ENCODE measurements at regions not wholly inside any gene's neighbourhood (a gene's known extent, or its start where the extent isn't known, plus 50 kb on each side); places are given as distances from the start of the nearest gene placed in this dataset.
A peak's percentile ranks its signal among the peaks of the same experiment; 100 is the strongest.

- TF ChIP-seq CTCF (conservative IDR thresholded peaks at IDR 0.05; ENCODE audit: low read depth, low read length) (peak; percentile 69), EZH2 (IDR thresholded peaks at IDR 0.05; ENCODE audit: low read length, unreplicated experiment) (no peak), EZH2phosphoT487 (IDR thresholded peaks at IDR 0.05; ENCODE audit: borderline replicate concordance, low read length) (no peak)
Measured at GRCh38 chrX:131747173-131747572, 203.3 kb downstream of the OR13H1 start.
